ENCODE measurements at regions not wholly inside any gene's neighbourhood (a gene's known extent, or its start where the extent isn't known, plus 50 kb on each side); places are given as distances from the start of the nearest gene placed in this dataset.

- TF ChIP-seq, protein P1, sequence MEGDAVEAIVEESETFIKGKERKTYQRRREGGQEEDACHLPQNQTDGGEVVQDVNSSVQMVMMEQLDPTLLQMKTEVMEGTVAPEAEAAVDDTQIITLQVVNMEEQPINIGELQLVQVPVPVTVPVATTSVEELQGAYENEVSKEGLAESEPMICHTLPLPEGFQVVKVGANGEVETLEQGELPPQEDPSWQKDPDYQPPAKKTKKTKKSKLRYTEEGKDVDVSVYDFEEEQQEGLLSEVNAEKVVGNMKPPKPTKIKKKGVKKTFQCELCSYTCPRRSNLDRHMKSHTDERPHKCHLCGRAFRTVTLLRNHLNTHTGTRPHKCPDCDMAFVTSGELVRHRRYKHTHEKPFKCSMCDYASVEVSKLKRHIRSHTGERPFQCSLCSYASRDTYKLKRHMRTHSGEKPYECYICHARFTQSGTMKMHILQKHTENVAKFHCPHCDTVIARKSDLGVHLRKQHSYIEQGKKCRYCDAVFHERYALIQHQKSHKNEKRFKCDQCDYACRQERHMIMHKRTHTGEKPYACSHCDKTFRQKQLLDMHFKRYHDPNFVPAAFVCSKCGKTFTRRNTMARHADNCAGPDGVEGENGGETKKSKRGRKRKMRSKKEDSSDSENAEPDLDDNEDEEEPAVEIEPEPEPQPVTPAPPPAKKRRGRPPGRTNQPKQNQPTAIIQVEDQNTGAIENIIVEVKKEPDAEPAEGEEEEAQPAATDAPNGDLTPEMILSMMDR (conservative IDR thresholded peaks at IDR 0.05; ENCODE audit: low read length), result no peak
- no peak for TF ChIP-seq EZH2phosphoT487 (IDR thresholded peaks at IDR 0.05; ENCODE audit: borderline replicate concordance, low read depth, low read length)
These were observed 151.6 kb downstream of the SLIT2 start for GRCh38 chr4:20403290-20403689.

Measured in OCI-LY7 (cell line).